HCT116 (cell line): ENCODE measurements at regions not wholly inside any gene's neighbourhood (a gene's known extent, or its start where the extent isn't known, plus 50 kb on each side); places are given as distances from the start of the nearest gene placed in this dataset.

ENCODE experiments used
- ATAC-seq: fragments of 200-7000 bp; cut with Tn5 transposase; 2 replicates; pipeline ENCODE4 v1.9.1; 2020; ENCODE audit warnings: mild to moderate bottlenecking, moderate library complexity
- BruUV-seq: library from RNA; stranded (reverse); fragments of 400-500 nt; replicated peaks from 2 replicates; lab custom pipeline; 2021; lab: Mats Ljungman, UMichigan
- CTCF ChIA-PET: fragments of 300-600 bp; sonication (Branson Sonifier 250); formaldehyde crosslinking; loops from one replicate; lab custom pipeline; 2021; ENCODE audit warnings: antibody characterized with exemption; lab: Charles Lee
- POLR2A ChIA-PET: fragments of 300-600, 350-600 bp; sonication (Branson Sonifier 250); formaldehyde crosslinking; loops from one replicate; lab custom pipeline; 2021; ENCODE audit warnings: antibody characterized with exemption; lab: Charles Lee
- RAD21 ChIA-PET, 2 experiments: fragments of 300-600 bp; sonication (Branson Sonifier 250); formaldehyde crosslinking; loops; one replicate each; lab custom pipeline; 2023; ENCODE audit warnings: low total read pairs in 2 of 2; ENCODE audit not compliant: uncharacterized antibody in 2 of 2, unreplicated experiment in 2 of 2, low non-redundant PET in 1 of 2; lab: Charles Lee
- DNase-seq: peaks from one replicate; pipeline ENCODE4 v3.0.0-alpha.2; 2010; ENCODE audit warnings: low read depth, low spot score
- H2AFZ ChIP-seq: fragments of 200-600 bp; shearing (Covaris generic), sonication (generic); 2 replicates; pipeline ENCODE4 v1.6.1; 2017; ENCODE audit warnings: low read depth, mixed run types, mixed read lengths, antibody characterized with exemption, low read length; ENCODE audit not compliant: poor library complexity, severe bottlenecking
- H3K27ac ChIP-seq: 2 replicates; pipeline ENCODE4 v1.5.1; 2012; ENCODE audit warnings: low read depth, low read length
- H3K27me3 ChIP-seq: fragments of 200-600 bp; sonication (generic); 2 replicates; pipeline ENCODE4 v1.6.1; 2016; ENCODE audit warnings: mixed run types, low read length, mixed read lengths; ENCODE audit not compliant: insufficient read depth
- H3K36me3 ChIP-seq, 2 experiments: fragments of 200-500 bp in 1 of 2; fragments of 200-600 bp in 1 of 2; sonication (Bioruptor generic) in 1 of 2; sonication (generic) in 1 of 2; 2 replicates each; pipeline versions ENCODE4 v1.5.1 to v1.6.1; 2014 to 2016; ENCODE audit warnings: low read length in 2 of 2, inconsistent platforms in 1 of 2, mixed read lengths in 1 of 2, mixed run types in 1 of 2; ENCODE audit not compliant: insufficient read depth in 2 of 2, control insufficient read depth in 1 of 2
- H3K4me1 ChIP-seq, 2 experiments: fragments of 200-600 bp in 1 of 2; sonication (generic) in 1 of 2; 2 replicates each; pipeline versions ENCODE4 v1.5.1 to v1.6.1; 2012 to 2017; ENCODE audit warnings: low read length in 2 of 2, inconsistent platforms in 1 of 2, mild to moderate bottlenecking in 1 of 2, mixed read lengths in 1 of 2, mixed run types in 1 of 2, moderate library complexity in 1 of 2; ENCODE audit not compliant: insufficient read depth in 2 of 2, control insufficient read depth in 1 of 2
- H3K4me2 ChIP-seq: fragments of 200-600 bp; sonication (generic); 2 replicates; pipeline ENCODE4 v1.6.1; 2017; ENCODE audit warnings: mixed run types, low read length, mixed read lengths
- H3K4me3 ChIP-seq, 2 experiments: fragments of 200-600 bp in 1 of 2; sonication (generic) in 1 of 2; replicated peaks in 1 of 2; 2 replicates each; pipeline ENCODE4 v1.5.1; 2011 to 2016; ENCODE audit warnings: low read length in 2 of 2, control low read depth in 1 of 2, low read depth in 1 of 2, mild to moderate bottlenecking in 1 of 2, mixed read lengths in 1 of 2, mixed run types in 1 of 2
- H3K79me2 ChIP-seq: fragments of 200-600 bp; sonication (generic); 2 replicates; pipeline ENCODE4 v1.6.1; 2017; ENCODE audit warnings: mild to moderate bottlenecking, mixed run types, low read length, moderate library complexity, mixed read lengths; ENCODE audit not compliant: insufficient read depth
- H3K9ac ChIP-seq: fragments of 200-600 bp; sonication (generic); 2 replicates; pipeline ENCODE4 v1.6.1; 2016; ENCODE audit warnings: low read length, mixed read lengths
- H3K9me2 ChIP-seq: fragments of 200-600 bp; sonication (generic), shearing (Covaris generic); 2 replicates; pipeline ENCODE4 v1.6.1; 2017; ENCODE audit warnings: mixed run types, mild to moderate bottlenecking, moderate library complexity; ENCODE audit not compliant: insufficient read depth
- H3K9me3 ChIP-seq, 2 experiments: fragments of 200-500 bp in 1 of 2; fragments of 200-600 bp in 1 of 2; sonication (Bioruptor generic) in 1 of 2; sonication (generic) in 1 of 2; 2 replicates each; pipeline ENCODE4 v1.6.1; 2014 to 2017; ENCODE audit warnings: low read length in 2 of 2, mixed read lengths in 2 of 2, inconsistent platforms in 1 of 2, low read depth in 1 of 2, mild to moderate bottlenecking in 1 of 2, mixed run types in 1 of 2, moderate library complexity in 1 of 2; ENCODE audit not compliant: control insufficient read depth in 1 of 2, insufficient read depth in 1 of 2
- H4K20me1 ChIP-seq: fragments of 200-600 bp; sonication (generic), shearing (Covaris generic); 2 replicates; pipeline ENCODE4 v1.6.1; 2017; ENCODE audit warnings: mixed run types, mild to moderate bottlenecking, moderate library complexity; ENCODE audit not compliant: insufficient read depth
- CBX3 ChIP-seq: IDR thresholded peaks from 2 replicates; pipeline ENCODE4 v1.6.1; 2012; ENCODE audit warnings: low read depth
- CEBPB ChIP-seq: IDR thresholded peaks from 2 replicates; pipeline ENCODE4 v1.6.1; 2012; ENCODE audit warnings: low read depth
- CTCF ChIP-seq, 3 experiments: fragments of 200-600 bp in 1 of 3; sonication (generic) in 1 of 3; IDR thresholded peaks in 2 of 3; conservative IDR thresholded peaks in 1 of 3; 2 replicates each; pipeline ENCODE4 v1.5.1; 2012 to 2017; ENCODE audit warnings: low read depth in 2 of 3, low read length in 2 of 3, antibody characterized with exemption in 1 of 3, borderline replicate concordance in 1 of 3, control low read depth in 1 of 3, mild to moderate bottlenecking in 1 of 3, mixed read lengths in 1 of 3, mixed run types in 1 of 3, moderate library complexity in 1 of 3; ENCODE audit not compliant: insufficient read depth in 1 of 3
- EGR1 ChIP-seq: IDR thresholded peaks from 2 replicates; pipeline ENCODE4 v1.6.1; 2012; ENCODE audit warnings: low read depth
- EZH2 ChIP-seq: fragments of 200-600 bp; sonication (generic); IDR thresholded peaks from 2 replicates; pipeline ENCODE4 v1.6.1; 2017; ENCODE audit warnings: antibody characterized with exemption, mixed run types
- FOSL1 ChIP-seq: IDR thresholded peaks from 2 replicates; pipeline ENCODE4 v1.6.1; 2012; ENCODE audit warnings: low read depth
- JUND ChIP-seq: IDR thresholded peaks from 2 replicates; pipeline ENCODE4 v1.6.1; 2012
- MAX ChIP-seq: IDR thresholded peaks from 2 replicates; pipeline ENCODE4 v1.6.1; 2012
- POLR2A ChIP-seq: IDR thresholded peaks from 2 replicates; pipeline ENCODE4 v1.7.0; 2011; ENCODE audit warnings: borderline replicate concordance; ENCODE audit not compliant: insufficient read depth, insufficient read length; ENCODE audit errors: extremely low read depth
- POLR2AphosphoS5 ChIP-seq: IDR thresholded peaks from 2 replicates; pipeline ENCODE4 v1.6.1; 2011; ENCODE audit warnings: mild to moderate bottlenecking, low read depth, low read length, moderate library complexity
- RAD21 ChIP-seq: IDR thresholded peaks from 2 replicates; pipeline ENCODE4 v1.6.1; 2012; ENCODE audit warnings: low read depth, mild to moderate bottlenecking
- REST ChIP-seq: IDR thresholded peaks from 2 replicates; pipeline ENCODE4 v1.6.1; 2012; ENCODE audit warnings: low read depth
- SP1 ChIP-seq: IDR thresholded peaks from 2 replicates; pipeline ENCODE4 v1.6.1; 2012; ENCODE audit warnings: low read depth
- SRF ChIP-seq: IDR thresholded peaks from 2 replicates; pipeline ENCODE4 v1.6.1; 2012; ENCODE audit warnings: low read depth
- YY1 ChIP-seq: IDR thresholded peaks from 2 replicates; pipeline ENCODE4 v1.6.1; 2011; ENCODE audit warnings: low read length, low read depth, moderate library complexity, mild to moderate bottlenecking; ENCODE audit not compliant: insufficient replicate concordance; ENCODE audit errors: extremely low read depth
- ZFX ChIP-seq: fragments of 450-650 bp; IDR thresholded peaks from 2 replicates; pipeline ENCODE4 v1.6.1; 2017
- intact Hi-C: fragments of 100-400 bp; cut with micrococcal nuclease; formaldehyde crosslinking; loops from 2 replicates; pipeline ENCODE4 v1.10.0; 2022

- RAD21 ChIA-PET = no interaction called here
- Histone ChIP-seq H3K27me3 (peaks cover 16% of the 10 kb centered on the region), H3K4me3 (no peak overlapping the region), H3K4me2 (no peak overlapping the region), H2AFZ (no peak overlapping the region), H3K4me1 (no peaks in the 10 kb centered on the region), H3K9me2 (no peaks in the 10 kb centered on the region), H4K20me1 (no peaks in the 10 kb centered on the region), H3K9ac (no peak overlapping the region), H3K9me3 (peaks cover 0 to 3% of the 10 kb centered on the region in 2 experiments; a peak in 1 of 4 replicates), H3K36me3 (no peaks in the 10 kb centered on the region), H3K27ac (no peak overlapping the region), H3K79me2 (no peaks in the 10 kb centered on the region)
- DNase-seq (no peak), ATAC-seq (no peak)
- no peak for TF ChIP-seq EGR1
- no peak for TF ChIP-seq JUND
- no peak for TF ChIP-seq CEBPB
- TF ChIP-seq FOSL1 = no peak
- no peak for TF ChIP-seq SP1
- no peak for TF ChIP-seq CTCF (IDR thresholded peaks at IDR 0.05 in 2 of 3, conservative IDR thresholded peaks at IDR 0.05 in 1 of 3; ENCODE audit: borderline replicate concordance in 1 of 3, insufficient read depth in 1 of 3, low read depth in 2 of 3, low read length in 2 of 3)
- no peak for TF ChIP-seq YY1
- TF ChIP-seq EZH2 = no peak
- no peak for TF ChIP-seq RAD21
- TF ChIP-seq REST = no peak
- no peak for TF ChIP-seq MAX
- TF ChIP-seq POLR2AphosphoS5 = no peak
- TF ChIP-seq SRF = no peak
- no peak for TF ChIP-seq ZFX
- no peak for TF ChIP-seq CBX3
- TF ChIP-seq POLR2A = no peak
- CTCF ChIA-PET = no interaction called here
- intact Hi-C loops = no loop called here
- POLR2A ChIA-PET = no interaction called here
- BruUV-seq = no TSS peak
Observed at GRCh38 chr10:118392761-118393160, 50.6 kb upstream of the FAM204A start.
